NB4 (cell line): ENCODE measurements at regions not wholly inside any gene's neighbourhood (a gene's known extent, or its start where the extent isn't known, plus 50 kb on each side); places are given as distances from the start of the nearest gene placed in this dataset.

ENCODE experiments used
- DNase-seq: peaks from one replicate; pipeline ENCODE4 v3.0.0; 2010; ENCODE audit warnings: low read depth
- H3K4me3 ChIP-seq: one replicate; pipeline ENCODE4 v1.5.1; 2011; ENCODE audit warnings: mild to moderate bottlenecking, low read depth, low read length, moderate library complexity
- CTCF ChIP-seq: IDR thresholded peaks from one replicate; pipeline ENCODE4 v1.5.1; 2012; ENCODE audit warnings: low read depth, low read length
- MAX ChIP-seq: IDR thresholded peaks from 2 replicates; pipeline ENCODE4 v1.6.1; 2011; ENCODE audit warnings: low read depth, low read length
- MYC ChIP-seq: IDR thresholded peaks from 2 replicates; pipeline ENCODE4 v1.6.1; 2011; ENCODE audit warnings: low read depth, low read length
- POLR2A ChIP-seq: IDR thresholded peaks from 2 replicates; pipeline ENCODE4 v1.6.1; 2011; ENCODE audit warnings: mild to moderate bottlenecking; ENCODE audit not compliant: insufficient read length; ENCODE audit errors: extremely low read depth

- no peak overlapping the region for H3K4me3 ChIP-seq
- no peak for DNase-seq
- TF ChIP-seq CTCF (no peak), MYC (no peak), POLR2A (no peak), MAX (no peak)
Measured at GRCh38 chr3:144407335-144407734, 435.7 kb downstream of the DIPK2A start.

- DNase-seq: no peak
Measured at GRCh38 chr3:144409319-144409718, 437.7 kb downstream of the DIPK2A start.

GRCh38 chr3:144413068-144413467 is 441.4 kb downstream of the DIPK2A start:
- TF ChIP-seq POLR2A (no peak), CTCF (no peak), MYC (no peak), MAX (no peak)
- no peak overlapping the region for H3K4me3 ChIP-seq
- DNase-seq: no peak

More at GRCh38 chr3:144409319-144409718, 437.7 kb downstream of the DIPK2A start:
- TF ChIP-seq CTCF (no peak), MYC (no peak), POLR2A (no peak), MAX (no peak)
- H3K4me3 ChIP-seq: no peak overlapping the region

GRCh38 chr3:144415492-144415891 is 443.9 kb downstream of the DIPK2A start:
- no peak overlapping the region for H3K4me3 ChIP-seq
- no peak for TF ChIP-seq CTCF
- no peak for TF ChIP-seq MAX
- TF ChIP-seq MYC: no peak
- no peak for TF ChIP-seq POLR2A
- no peak for DNase-seq

- no peak for DNase-seq
- H3K4me3 ChIP-seq: no peak overlapping the region
- TF ChIP-seq MAX: no peak
- TF ChIP-seq CTCF: no peak
- TF ChIP-seq POLR2A: no peak
- TF ChIP-seq MYC: no peak
Measured at GRCh38 chr3:144424606-144425005, 453.0 kb downstream of the DIPK2A start.

GRCh38 chr3:144426366-144426765 is 454.7 kb downstream of the DIPK2A start:
- TF ChIP-seq MAX (no peak), POLR2A (no peak), MYC (no peak), CTCF (no peak)
- DNase-seq: no peak

More at GRCh38 chr3:144426366-144426765, 454.7 kb downstream of the DIPK2A start:
- H3K4me3 ChIP-seq: no peak overlapping the region
